ENCODE measurements at regions not wholly inside any gene's neighbourhood (a gene's known extent, or its start where the extent isn't known, plus 50 kb on each side); places are given as distances from the start of the nearest gene placed in this dataset.

DNA sequence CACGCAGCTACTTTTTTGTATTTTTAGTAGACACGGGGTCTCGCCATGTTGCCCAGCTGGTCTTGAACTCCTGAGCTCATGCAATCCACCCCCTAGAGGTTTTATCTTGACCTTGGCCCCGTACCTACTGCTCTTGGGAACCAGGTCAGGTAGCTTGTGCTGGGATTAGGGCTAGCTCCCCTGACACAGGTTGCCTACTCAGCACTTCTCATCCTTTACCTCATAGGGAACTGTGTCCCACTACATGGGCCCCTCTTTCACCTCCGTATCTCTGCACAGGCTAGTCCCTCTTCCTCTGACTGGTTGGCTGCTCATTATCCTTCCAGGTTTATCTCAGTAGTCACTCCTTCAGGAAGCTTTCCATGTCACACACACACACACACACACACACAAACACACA lies 58.0 kb upstream of the ITPRID1 start:
- no peaks in the 10 kb centered on the region for H3K9me3 ChIP-seq
- intact Hi-C loops (cut with DNase I) = no loop called here
- no peak for DNase-seq (ENCODE audit: low spot score in 2 of 2)
- no peak overlapping the region for H3K4me3 ChIP-seq
- TF ChIP-seq, protein P1, sequence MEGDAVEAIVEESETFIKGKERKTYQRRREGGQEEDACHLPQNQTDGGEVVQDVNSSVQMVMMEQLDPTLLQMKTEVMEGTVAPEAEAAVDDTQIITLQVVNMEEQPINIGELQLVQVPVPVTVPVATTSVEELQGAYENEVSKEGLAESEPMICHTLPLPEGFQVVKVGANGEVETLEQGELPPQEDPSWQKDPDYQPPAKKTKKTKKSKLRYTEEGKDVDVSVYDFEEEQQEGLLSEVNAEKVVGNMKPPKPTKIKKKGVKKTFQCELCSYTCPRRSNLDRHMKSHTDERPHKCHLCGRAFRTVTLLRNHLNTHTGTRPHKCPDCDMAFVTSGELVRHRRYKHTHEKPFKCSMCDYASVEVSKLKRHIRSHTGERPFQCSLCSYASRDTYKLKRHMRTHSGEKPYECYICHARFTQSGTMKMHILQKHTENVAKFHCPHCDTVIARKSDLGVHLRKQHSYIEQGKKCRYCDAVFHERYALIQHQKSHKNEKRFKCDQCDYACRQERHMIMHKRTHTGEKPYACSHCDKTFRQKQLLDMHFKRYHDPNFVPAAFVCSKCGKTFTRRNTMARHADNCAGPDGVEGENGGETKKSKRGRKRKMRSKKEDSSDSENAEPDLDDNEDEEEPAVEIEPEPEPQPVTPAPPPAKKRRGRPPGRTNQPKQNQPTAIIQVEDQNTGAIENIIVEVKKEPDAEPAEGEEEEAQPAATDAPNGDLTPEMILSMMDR (IDR thresholded peaks at IDR 0.05) = no peak
- no peaks in the 10 kb centered on the region for H3K4me1 ChIP-seq
- H3K27me3 ChIP-seq = no peaks in the 10 kb centered on the region
- H3K36me3 ChIP-seq = no peaks in the 10 kb centered on the region
- H3K27ac ChIP-seq = no peak overlapping the region

DNA sequence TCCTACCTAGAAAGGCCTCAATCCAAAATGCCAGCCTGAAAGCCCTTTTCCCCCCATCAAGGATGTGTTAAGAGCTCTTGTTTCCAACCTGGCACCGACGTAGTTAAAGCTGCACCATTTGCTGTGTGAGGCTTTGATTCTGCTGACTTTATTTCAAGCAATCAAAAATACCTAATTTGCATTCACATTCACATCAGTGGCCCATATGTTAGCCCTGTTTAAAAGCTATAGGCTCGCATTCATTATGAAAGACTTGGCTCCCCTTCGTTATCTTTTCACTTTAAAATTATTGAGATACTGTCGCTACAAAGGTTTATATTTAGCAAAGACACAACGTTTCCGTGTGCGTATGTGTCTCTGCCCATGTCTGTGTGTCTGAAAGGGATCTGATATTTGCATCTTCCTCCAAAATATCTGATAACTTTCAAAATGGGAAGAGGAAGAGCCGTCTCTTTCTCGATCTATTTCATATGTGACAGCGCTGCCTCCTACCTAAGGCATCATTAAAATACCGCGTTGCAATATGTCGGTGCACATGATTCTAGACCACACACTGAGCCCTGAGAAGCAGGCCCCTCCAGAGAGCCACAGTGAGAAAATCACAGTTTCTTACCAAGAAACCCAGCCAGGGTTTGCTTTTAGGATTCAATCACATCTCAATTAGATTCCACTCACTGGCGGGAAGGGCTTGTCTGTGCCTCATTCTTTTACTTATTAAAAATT lies 57.1 kb upstream of the ITPRID1 start:
- Histone ChIP-seq H3K4me1 (no peaks in the 10 kb centered on the region), H3K9me3 (no peaks in the 10 kb centered on the region), H3K4me3 (no peak overlapping the region), H3K36me3 (no peaks in the 10 kb centered on the region), H3K27me3 (no peaks in the 10 kb centered on the region), H3K27ac (no peak overlapping the region)
- DNase-seq (ENCODE audit: low spot score in 2 of 2) = no peak
- intact Hi-C loops (cut with DNase I) = no loop called here
- TF ChIP-seq, protein P1 (IDR thresholded peaks at IDR 0.05) = no peak

DNA sequence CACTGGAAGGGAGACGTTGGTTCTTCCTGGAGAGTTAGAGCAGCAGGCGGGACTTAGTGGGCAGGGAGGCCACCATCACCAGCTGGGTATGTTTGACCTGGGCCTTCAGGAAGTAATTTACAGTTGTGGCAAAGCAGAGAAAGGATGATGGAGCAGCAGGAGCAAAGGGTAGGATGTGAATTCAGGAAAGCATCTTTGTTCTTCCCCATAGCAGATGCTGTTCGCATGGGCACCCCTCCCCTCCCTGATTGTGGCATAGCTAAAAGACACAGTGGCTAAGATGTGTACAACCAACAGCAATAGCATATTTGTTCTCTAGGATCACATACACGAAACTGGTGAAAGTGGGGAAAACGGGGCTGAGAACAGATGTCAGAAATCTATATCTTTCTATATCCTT lies 56.3 kb upstream of the ITPRID1 start:
- Histone ChIP-seq H3K4me1 (no peaks in the 10 kb centered on the region), H3K9me3 (no peaks in the 10 kb centered on the region), H3K36me3 (no peaks in the 10 kb centered on the region), H3K4me3 (no peak overlapping the region), H3K27me3 (no peaks in the 10 kb centered on the region), H3K27ac (no peak overlapping the region)
- intact Hi-C loops (cut with DNase I) = no loop called here
- TF ChIP-seq, protein P1 (IDR thresholded peaks at IDR 0.05) = no peak
- no peak for DNase-seq (ENCODE audit: low spot score in 2 of 2)

DNA sequence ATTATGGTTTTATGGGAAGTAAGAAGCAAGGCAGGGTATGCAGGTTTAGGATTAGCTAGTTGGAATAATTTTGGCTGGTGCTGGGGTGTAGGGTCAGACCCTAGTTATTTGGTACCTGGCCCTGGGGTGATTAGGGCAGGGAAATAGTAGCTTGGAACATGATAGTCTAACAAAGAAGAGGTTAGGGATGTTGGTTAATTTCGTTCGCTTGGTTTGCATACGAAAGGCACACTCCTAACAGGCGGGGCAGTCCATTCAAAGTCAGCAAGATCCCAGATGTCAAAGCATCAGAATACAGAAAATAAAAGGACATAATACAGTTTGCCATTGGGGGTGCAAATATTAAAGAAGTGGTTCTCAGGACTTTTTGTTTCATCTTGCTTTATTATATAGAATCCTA lies 55.7 kb upstream of the ITPRID1 start:
- H3K4me3 ChIP-seq = no peak overlapping the region
- no peaks in the 10 kb centered on the region for H3K9me3 ChIP-seq
- H3K4me1 ChIP-seq = no peaks in the 10 kb centered on the region
- no peak overlapping the region for H3K27ac ChIP-seq
- TF ChIP-seq, protein P1 (IDR thresholded peaks at IDR 0.05) = no peak
- H3K36me3 ChIP-seq = no peaks in the 10 kb centered on the region
- intact Hi-C loops (cut with DNase I) = no loop called here
- H3K27me3 ChIP-seq = no peaks in the 10 kb centered on the region
- DNase-seq (ENCODE audit: low spot score in 2 of 2) = no peak

DNA sequence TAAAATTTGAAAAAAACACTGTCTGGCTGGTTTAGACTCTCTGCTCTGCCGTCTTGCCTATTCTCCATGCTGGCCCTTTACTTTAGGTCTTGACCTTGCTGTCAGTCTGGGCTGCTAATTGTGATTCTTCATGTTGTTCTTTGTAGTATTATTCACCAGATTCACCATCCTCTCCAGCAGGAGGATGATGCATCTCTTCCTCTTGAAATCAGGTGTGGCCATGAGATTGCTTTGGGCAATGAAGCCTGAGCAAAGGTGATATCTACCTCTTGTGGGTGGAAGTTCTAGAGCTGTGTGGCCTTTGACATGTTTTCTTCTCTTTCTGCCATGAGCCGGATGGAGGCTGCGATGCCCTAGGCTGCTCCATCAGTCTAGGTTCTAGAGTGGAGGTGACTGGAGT lies 51.3 kb upstream of the ITPRID1 start:
- H3K9me3 ChIP-seq = no peaks in the 10 kb centered on the region
- TF ChIP-seq, protein P1 (IDR thresholded peaks at IDR 0.05) = no peak
- no peak for DNase-seq (ENCODE audit: low spot score in 2 of 2)
- H3K36me3 ChIP-seq = no peaks in the 10 kb centered on the region
- no peaks in the 10 kb centered on the region for H3K27me3 ChIP-seq
- no peak overlapping the region for H3K4me3 ChIP-seq
- no peak overlapping the region for H3K27ac ChIP-seq
- H3K4me1 ChIP-seq = no peaks in the 10 kb centered on the region
- intact Hi-C loops (cut with DNase I) = no loop called here

Data from ascending aorta (tissue), 2 donors.